Neural cell (in vitro differentiated cells): ENCODE measurements at regions not wholly inside any gene's neighbourhood (a gene's known extent, or its start where the extent isn't known, plus 50 kb on each side); places are given as distances from the start of the nearest gene placed in this dataset.

Experiments used
- CTCF ChIP-seq: fragments of 450-650 bp; IDR thresholded peaks from 2 replicates; pipeline ENCODE4 v1.5.1; 2014; ENCODE audit warnings: antibody characterized with exemption, mild to moderate bottlenecking, moderate library complexity; ENCODE audit not compliant: poor library complexity, severe bottlenecking
- EP300 ChIP-seq: fragments of 450-650 bp; conservative IDR thresholded peaks from 2 replicates; pipeline ENCODE4 v1.6.1; 2014; ENCODE audit warnings: antibody characterized with exemption, mild to moderate bottlenecking, moderate library complexity; ENCODE audit not compliant: poor library complexity, severe bottlenecking
- EZH2 ChIP-seq: fragments of 200-600, 300-800 bp; shearing (Covaris generic), sonication (generic); IDR thresholded peaks from 2 replicates; pipeline ENCODE4 v1.6.1; 2014; ENCODE audit warnings: antibody characterized with exemption, low read length, borderline replicate concordance, mild to moderate bottlenecking; ENCODE audit not compliant: insufficient read depth, poor library complexity, severe bottlenecking
- POLR2AphosphoS5 ChIP-seq: IDR thresholded peaks from 2 replicates; pipeline ENCODE4 v1.6.1; 2012
- RAD21 ChIP-seq: fragments of 450-650 bp; conservative IDR thresholded peaks from 2 replicates; pipeline ENCODE4 v1.6.1; 2014; ENCODE audit warnings: antibody characterized with exemption, mild to moderate bottlenecking, moderate library complexity
- REST ChIP-seq: IDR thresholded peaks from 2 replicates; pipeline ENCODE4 v1.6.1; 2012; ENCODE audit warnings: borderline replicate concordance
- TAF1 ChIP-seq: IDR thresholded peaks from 2 replicates; pipeline ENCODE4 v1.6.1; 2012; ENCODE audit warnings: low read depth

DNA sequence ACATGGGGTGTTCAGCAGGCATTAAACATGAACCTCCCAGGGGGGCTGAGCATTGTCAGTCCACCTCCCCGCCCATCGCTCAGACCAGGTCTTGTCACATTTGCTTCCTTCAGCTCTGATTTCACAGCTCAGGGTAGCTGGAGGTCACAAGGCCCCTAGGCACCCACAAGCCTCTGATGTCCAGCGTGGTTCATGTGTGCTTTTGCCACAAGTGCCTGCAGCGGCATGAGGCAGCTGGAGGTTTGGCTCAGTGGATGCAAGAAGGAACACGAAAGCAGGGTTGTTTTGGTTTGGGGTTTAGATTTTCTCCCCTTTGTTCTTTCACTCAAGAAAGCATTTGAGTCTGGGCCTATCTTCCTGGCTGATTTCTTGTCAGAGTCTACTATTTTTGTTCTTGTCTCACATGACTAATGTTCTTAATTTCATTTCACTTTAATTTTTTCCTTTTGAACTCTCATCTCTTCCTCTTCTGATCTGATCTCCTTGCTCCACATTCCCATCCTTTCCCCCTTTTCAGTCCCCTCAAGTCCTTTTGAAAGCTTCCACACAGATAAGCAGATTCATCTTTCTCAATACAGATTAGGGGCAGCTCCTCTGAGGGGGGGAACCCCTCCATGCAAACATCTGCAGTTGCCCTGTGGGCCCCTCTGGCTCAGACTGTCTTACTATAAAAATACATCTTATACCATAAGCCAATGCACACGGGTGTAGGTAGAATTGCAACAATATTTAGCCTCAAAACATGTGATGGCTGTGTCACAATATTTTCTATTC is 68.1 kb upstream of the CEP85L start:
- TF ChIP-seq TAF1 (no peak), POLR2AphosphoS5 (no peak), CTCF (no peak), EZH2 (no peak), RAD21 (no peak), EP300 (no peak), REST (no peak)
